Chondrocyte (in vitro differentiated cells): ENCODE measurements at regions not wholly inside any gene's neighbourhood (a gene's known extent, or its start where the extent isn't known, plus 50 kb on each side); places are given as distances from the start of the nearest gene placed in this dataset.

Experiments
- DNase-seq: peaks from one replicate; pipeline ENCODE4 v3.0.0; 2021; ENCODE audit warnings: mixed read lengths, low spot score
- H3K27ac Mint-ChIP-seq: one replicate; pipeline ENCODE4 v1.8.0; 2021; ENCODE audit warnings: mild to moderate bottlenecking, moderate library complexity, mixed read lengths; ENCODE audit not compliant: unreplicated experiment
- H3K27me3 Mint-ChIP-seq: 2 replicates; pipeline ENCODE4 v1.8.0; 2021; ENCODE audit warnings: low read depth, mixed read lengths
- H3K36me3 Mint-ChIP-seq: 2 replicates; pipeline ENCODE4 v1.8.0; 2021; ENCODE audit warnings: low read depth, mixed read lengths
- H3K4me1 Mint-ChIP-seq: 2 replicates; pipeline ENCODE4 v1.8.0; 2021; ENCODE audit warnings: low read depth, mild to moderate bottlenecking, mixed read lengths
- H3K4me3 Mint-ChIP-seq: one replicate; pipeline ENCODE4 v1.8.0; 2021; ENCODE audit warnings: mild to moderate bottlenecking, moderate library complexity, mixed read lengths; ENCODE audit not compliant: unreplicated experiment
- H3K9me3 Mint-ChIP-seq: 2 replicates; pipeline ENCODE4 v1.8.0; 2021; ENCODE audit warnings: low read depth, mixed read lengths
- CTCF ChIP-seq: fragments of 200-600 bp; sonication (generic); IDR thresholded peaks from 2 replicates; pipeline ENCODE4 v1.5.0; 2021; ENCODE audit warnings: antibody characterized with exemption, mild to moderate bottlenecking, moderate library complexity

DNA sequence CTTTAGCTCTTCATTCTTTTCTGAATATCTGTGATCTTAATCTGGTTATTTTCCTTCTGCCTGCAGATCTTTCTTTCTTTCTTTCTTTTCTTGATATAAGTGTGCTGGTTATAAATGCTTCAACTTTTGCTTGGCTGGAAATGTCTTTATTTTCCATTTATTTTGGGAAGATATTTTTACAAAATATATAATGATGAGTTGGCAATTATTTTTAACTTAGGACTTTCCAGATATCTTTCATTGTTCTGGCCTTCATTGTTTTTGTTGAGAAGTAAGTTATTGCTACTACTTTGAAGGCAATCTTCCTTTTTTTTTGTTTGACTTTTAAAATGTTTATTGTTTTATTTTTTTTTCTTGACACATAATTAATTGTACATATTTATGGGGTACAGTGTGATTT lies 75.3 kb downstream of the ZNF503 start:
- H3K9me3 Mint-ChIP-seq = peaks cover 11% of the 10 kb centered on the region
- peaks cover 39% of the 10 kb centered on the region for H3K27me3 Mint-ChIP-seq
- DNase-seq = no peak
- H3K36me3 Mint-ChIP-seq = peaks cover 8% of the 10 kb centered on the region
- no peak for TF ChIP-seq CTCF
- no peak overlapping the region for H3K27ac Mint-ChIP-seq
- H3K4me1 Mint-ChIP-seq = no peaks in the 10 kb centered on the region
- no peak overlapping the region for H3K4me3 Mint-ChIP-seq

GRCh38 chr10:75319274-75319673 lies 82.3 kb downstream of the ZNF503 start:
- peaks cover 6% of the 10 kb centered on the region for H3K27me3 Mint-ChIP-seq
- DNase-seq = no peak
- TF ChIP-seq CTCF = no peak
- peaks cover 7% of the 10 kb centered on the region for H3K36me3 Mint-ChIP-seq
- H3K4me1 Mint-ChIP-seq = no peaks in the 10 kb centered on the region
- no peak overlapping the region for H3K27ac Mint-ChIP-seq
- no peak overlapping the region for H3K4me3 Mint-ChIP-seq
- peaks cover 37% of the 10 kb centered on the region for H3K9me3 Mint-ChIP-seq

DNA sequence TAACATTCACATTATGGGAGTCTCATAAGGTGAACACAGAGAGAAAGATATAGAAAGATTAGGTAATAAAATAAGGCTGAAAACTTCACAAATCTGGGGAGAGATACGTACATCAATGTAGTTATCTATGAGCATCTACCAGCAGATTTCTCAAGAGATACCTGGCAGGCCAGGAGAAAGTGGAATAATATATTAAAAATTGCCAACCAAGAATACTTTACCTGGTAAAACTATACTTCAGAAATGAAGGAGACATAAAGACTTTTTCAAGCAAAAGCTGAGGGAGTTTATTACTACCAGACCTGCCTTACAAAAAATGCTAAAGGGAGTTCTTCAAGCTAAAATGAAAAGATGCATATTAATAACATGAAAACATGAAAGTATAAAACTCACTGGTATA lies 78.8 kb upstream of the COMTD1 start:
- H3K9me3 Mint-ChIP-seq = peaks cover 44% of the 10 kb centered on the region
- no peak overlapping the region for H3K27ac Mint-ChIP-seq
- no peaks in the 10 kb centered on the region for H3K4me1 Mint-ChIP-seq
- TF ChIP-seq CTCF = no peak
- no peak overlapping the region for H3K4me3 Mint-ChIP-seq
- DNase-seq = no peak
- peaks cover 9% of the 10 kb centered on the region for H3K36me3 Mint-ChIP-seq
- H3K27me3 Mint-ChIP-seq = no peaks in the 10 kb centered on the region

- H3K9me3 Mint-ChIP-seq = peaks cover 44% of the 10 kb centered on the region
- no peak for TF ChIP-seq CTCF
- H3K4me3 Mint-ChIP-seq = no peak overlapping the region
- H3K4me1 Mint-ChIP-seq = no peaks in the 10 kb centered on the region
- H3K27me3 Mint-ChIP-seq = no peaks in the 10 kb centered on the region
- H3K36me3 Mint-ChIP-seq = peaks cover 14% of the 10 kb centered on the region
- H3K27ac Mint-ChIP-seq = no peak overlapping the region
- DNase-seq = no peak
Observed at GRCh38 chr10:75312440-75312839, 76.7 kb upstream of the COMTD1 start.

GRCh38 chr10:75305675-75306074 lies 69.9 kb upstream of the COMTD1 start:
- no peak for TF ChIP-seq CTCF
- H3K27me3 Mint-ChIP-seq = no peaks in the 10 kb centered on the region
- no peak overlapping the region for H3K27ac Mint-ChIP-seq
- H3K4me3 Mint-ChIP-seq = no peak overlapping the region
- H3K9me3 Mint-ChIP-seq = peaks cover 31% of the 10 kb centered on the region
- H3K4me1 Mint-ChIP-seq = peaks cover 15% of the 10 kb centered on the region
- H3K36me3 Mint-ChIP-seq = peaks cover 6% of the 10 kb centered on the region
- no peak for DNase-seq
